HG03571 (cell line): ENCODE measurements at regions not wholly inside any gene's neighbourhood (a gene's known extent, or its start where the extent isn't known, plus 50 kb on each side); places are given as distances from the start of the nearest gene placed in this dataset.
"Not testable (repeated sequence)": the region's sequence is repeated elsewhere in the genome, so short reads cannot be mapped to it uniquely, and the experiment has no call there.

Experiments used
- ATAC-seq: cut with Tn5 transposase; IDR thresholded peaks from one replicate; pipeline ENCODE4 v1.9.1; 2021; ENCODE audit not compliant: unreplicated experiment

- no peak for ATAC-seq
Measured at GRCh38 chr4:141340458-141340857, 119.8 kb downstream of the ZNF330 start.

DNA sequence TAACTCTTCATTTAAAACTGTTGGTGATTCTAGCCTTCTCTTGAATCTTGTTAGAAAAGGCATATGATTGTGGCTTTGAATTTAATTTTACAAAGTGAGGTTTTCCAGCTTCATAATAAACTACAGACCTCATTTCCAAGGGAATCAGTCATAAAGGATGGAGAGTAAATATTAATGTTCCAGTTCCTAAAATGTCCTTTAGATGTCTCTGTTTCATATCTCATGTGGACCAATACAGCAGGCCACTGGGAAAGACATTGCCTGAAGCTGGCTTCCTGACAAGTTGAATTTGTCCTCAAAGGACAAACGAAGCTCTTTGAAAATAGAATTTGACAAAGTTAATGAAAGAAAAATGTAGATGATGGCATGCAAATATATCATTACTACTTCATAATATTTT, 125.4 kb downstream of the ZNF330 start:
- ATAC-seq = no peak

- no peak for ATAC-seq
Measured at GRCh38 chr4:141347684-141348083, 127.0 kb downstream of the ZNF330 start.

DNA sequence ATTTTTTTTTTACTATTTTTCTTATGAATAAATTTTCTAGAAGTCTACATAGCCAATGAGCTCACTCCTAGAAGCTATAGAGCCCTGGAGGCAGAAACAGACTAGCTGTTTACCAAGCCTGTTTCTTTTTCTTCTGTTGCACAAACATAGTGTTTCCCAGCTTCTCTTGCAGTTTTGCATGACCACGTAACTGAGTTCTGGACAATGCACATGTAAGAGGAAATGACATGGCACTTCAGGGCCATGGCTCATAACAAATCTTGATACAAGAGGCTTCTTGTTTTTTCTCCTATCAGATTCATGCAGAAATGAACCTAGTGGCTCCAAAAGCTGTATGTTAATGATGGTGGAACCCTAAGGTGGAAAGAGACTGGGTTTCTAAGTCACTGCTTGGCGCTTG, 127.4 kb downstream of the ZNF330 start:
- no peak for ATAC-seq

DNA sequence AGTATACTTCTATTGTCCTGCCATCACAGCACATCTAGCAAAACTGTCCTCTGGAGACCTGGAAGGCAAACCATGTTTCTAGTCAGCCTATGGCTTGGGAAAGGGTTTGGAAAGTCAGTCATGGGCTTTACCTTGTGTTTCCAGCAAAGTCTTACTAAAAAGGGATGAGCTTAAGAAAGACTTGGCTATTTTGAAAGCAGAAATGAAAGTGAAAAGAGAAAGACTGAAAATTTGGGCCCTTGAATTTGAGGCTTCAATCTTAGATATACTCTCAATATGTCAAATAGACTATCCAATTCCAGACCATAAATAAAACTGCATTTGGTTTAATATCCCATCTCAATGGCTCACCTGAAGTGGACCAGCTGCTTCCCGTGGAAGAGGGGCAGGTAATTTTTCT, 127.9 kb downstream of the ZNF330 start:
- ATAC-seq = no peak

GRCh38 chr4:141349236-141349635, 128.5 kb downstream of the ZNF330 start:
- no peak for ATAC-seq

- no peak for ATAC-seq
Measured at GRCh38 chr4:141350122-141350905, 129.6 kb downstream of the ZNF330 start.

GRCh38 chr4:141352331-141352730, 131.6 kb downstream of the ZNF330 start:
- ATAC-seq = no peak

GRCh38 chr4:141352909-141353525, 132.3 kb downstream of the ZNF330 start:
- ATAC-seq = no peak

GRCh38 chr4:141356321-141356962, 135.7 kb downstream of the ZNF330 start:
- ATAC-seq = no peak

GRCh38 chr4:141356963-141357335, 136.3 kb downstream of the ZNF330 start:
- no peak for ATAC-seq

DNA sequence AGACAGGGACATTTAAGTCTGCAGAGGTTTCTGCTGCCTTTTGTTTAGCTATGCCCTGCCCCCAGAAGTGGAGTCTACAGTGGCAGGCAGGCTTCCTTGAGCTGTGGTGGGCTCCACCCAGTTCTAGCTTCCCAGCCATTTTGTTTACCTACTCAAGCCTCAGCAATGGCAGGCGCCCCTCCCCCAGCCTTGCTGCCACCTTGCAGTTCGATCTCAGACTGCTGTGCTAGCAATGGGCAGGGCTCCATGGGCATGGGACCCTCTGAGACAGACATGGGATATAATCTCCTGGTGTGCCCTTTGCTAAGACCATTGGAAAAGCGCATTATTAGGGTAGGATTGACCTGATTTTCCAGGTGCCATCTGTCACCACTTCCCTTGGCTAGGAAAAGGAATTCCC, 147.5 kb downstream of the ZNF330 start:
- ATAC-seq = not testable (repeated sequence)

DNA sequence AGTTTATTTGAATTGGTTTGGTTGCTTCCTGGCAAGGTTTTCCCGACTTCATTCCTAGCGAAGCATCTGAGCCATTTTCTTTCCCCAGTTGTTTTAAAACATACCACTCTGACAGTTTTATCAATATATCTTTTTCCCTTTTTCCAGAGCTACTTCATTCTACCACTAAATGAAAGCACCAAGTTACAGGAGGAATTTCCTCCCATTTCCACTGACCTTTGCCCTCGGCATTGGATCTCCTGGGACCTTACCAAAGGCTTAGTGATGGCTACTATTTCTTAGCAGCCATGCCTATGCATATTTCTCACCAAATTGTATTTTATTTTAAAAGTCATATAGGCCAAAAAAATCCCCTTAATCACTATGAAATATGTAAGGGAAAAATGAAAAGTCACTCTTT, 150.5 kb downstream of the ZNF330 start:
- ATAC-seq = no peak

GRCh38 chr4:141375855-141376254, 155.2 kb downstream of the ZNF330 start:
- no peak for ATAC-seq

DNA sequence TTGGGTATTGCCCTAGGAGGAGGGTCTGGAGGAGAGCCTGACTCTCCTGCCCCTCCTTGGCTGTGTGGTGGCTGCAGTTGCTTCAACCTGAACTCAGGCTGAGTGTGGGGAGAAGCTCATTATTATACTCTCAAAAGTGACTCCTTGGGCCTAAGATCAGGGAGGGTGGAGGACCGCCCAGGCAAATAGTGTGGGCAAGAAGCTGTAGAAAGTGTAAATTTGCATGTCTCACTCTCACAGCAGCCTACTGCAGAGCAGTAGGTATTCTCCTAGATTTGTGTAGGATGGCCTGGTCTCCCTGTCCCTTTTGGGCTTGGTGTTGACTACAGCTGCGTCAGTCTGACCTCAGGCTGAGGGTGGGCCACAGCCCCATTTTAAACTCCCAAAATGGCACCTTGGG, 156.1 kb downstream of the ZNF330 start:
- no peak for ATAC-seq

GRCh38 chr4:141387299-141387698, 166.6 kb downstream of the ZNF330 start:
- no peak for ATAC-seq

GRCh38 chr4:141388481-141388880, 167.8 kb downstream of the ZNF330 start:
- ATAC-seq = no peak

DNA sequence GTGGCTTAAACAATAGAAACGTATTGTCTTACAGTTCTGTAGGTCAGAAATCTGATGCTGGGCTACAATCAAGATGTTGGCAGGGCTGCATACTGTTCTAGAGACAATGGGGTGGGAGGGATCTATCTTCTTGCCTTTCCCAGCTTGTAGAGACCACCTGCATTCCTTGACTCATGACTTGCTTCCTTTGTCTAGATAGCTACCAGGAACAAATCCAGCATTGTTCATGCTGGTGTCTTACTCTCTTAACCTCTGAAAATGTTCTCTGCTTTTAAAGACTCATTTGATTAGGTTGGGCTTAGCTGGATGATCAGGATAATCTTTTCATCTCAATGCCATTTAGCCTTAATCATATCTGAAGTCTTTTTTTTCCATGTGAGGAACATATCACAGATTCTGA, 169.0 kb downstream of the ZNF330 start:
- no peak for ATAC-seq

DNA sequence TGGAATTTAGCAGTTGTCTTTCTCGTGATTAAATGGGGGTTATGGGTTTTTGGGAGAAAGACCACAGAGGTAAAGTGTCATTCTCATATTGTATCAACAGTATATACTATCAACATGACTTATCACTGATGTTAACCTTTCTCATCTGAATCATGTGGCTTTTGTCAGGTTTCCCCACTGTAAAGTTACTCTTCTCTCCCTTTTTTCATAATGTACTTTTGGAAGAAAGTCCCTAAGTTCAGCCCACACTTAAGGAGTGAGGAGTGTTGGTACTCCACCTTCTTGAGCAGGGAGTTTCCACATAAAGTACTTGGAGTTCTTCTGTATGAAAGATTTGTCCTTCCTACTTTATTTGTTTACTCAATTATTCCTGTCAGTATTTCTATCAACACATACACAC, 169.9 kb downstream of the ZNF330 start:
- no peak for ATAC-seq

DNA sequence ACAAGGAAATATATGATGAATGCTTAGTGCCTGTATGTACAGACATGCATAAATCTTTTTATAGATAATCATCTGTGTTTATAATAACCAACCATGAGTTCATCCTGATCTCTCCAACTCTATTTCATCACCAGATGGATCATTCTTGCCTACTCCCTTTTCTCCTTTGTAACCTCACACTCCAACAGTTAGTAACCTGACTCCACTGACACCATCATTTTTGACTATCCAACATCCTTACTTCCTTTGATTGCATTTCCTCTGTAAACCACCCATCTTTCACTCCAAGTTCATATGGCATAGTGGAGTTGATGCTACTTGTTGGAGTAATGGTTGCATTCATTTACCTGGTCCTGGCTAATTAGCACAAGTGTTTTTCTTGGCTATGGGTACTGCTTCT, 170.6 kb downstream of the ZNF330 start:
- ATAC-seq = no peak

- ATAC-seq = no peak
Measured at GRCh38 chr4:141391771-141392170, 171.1 kb downstream of the ZNF330 start.

GRCh38 chr4:141395246-141395830, 174.6 kb downstream of the ZNF330 start:
- ATAC-seq = no peak
